Hepatocyte (in vitro differentiated cells): ENCODE measurements at regions not wholly inside any gene's neighbourhood (a gene's known extent, or its start where the extent isn't known, plus 50 kb on each side); places are given as distances from the start of the nearest gene placed in this dataset.
"Not testable (repeated sequence)": the region's sequence is repeated elsewhere in the genome, so short reads cannot be mapped to it uniquely, and the experiment has no call there.

Experiments used
- DNase-seq: peaks from one replicate; pipeline ENCODE4 v3.0.0-alpha.2; 2016; ENCODE audit warnings: low spot score
- H2AFZ ChIP-seq: fragments of 200-600 bp; sonication (generic); 2 replicates; pipeline ENCODE4 v1.6.0; 2016; ENCODE audit warnings: antibody characterized with exemption, mild to moderate bottlenecking
- H3K27ac ChIP-seq: fragments of 200-600 bp; sonication (generic); 2 replicates; pipeline ENCODE4 v1.5.1; 2016; ENCODE audit warnings: mild to moderate bottlenecking
- H3K27me3 ChIP-seq: fragments of 200-600 bp; sonication (generic); 2 replicates; pipeline ENCODE4 v1.6.1; 2016
- H3K36me3 ChIP-seq: fragments of 200-600 bp; sonication (generic); replicated peaks from 2 replicates; pipeline ENCODE4 v1.5.1; 2016; ENCODE audit warnings: low read depth; ENCODE audit not compliant: insufficient read depth
- H3K4me1 ChIP-seq: fragments of 200-600 bp; sonication (generic); 2 replicates; pipeline ENCODE4 v1.5.1; 2016; ENCODE audit warnings: mild to moderate bottlenecking, moderate library complexity; ENCODE audit not compliant: insufficient read depth
- H3K4me2 ChIP-seq: fragments of 200-600 bp; sonication (generic); 2 replicates; pipeline ENCODE4 v1.6.0; 2016
- H3K4me3 ChIP-seq: fragments of 200-600 bp; sonication (generic); 2 replicates; pipeline ENCODE4 v1.5.1; 2016; ENCODE audit warnings: mild to moderate bottlenecking
- H3K79me2 ChIP-seq: fragments of 200-600 bp; sonication (generic); 2 replicates; pipeline ENCODE4 v1.6.0; 2017; ENCODE audit warnings: mild to moderate bottlenecking
- H3K9me2 ChIP-seq: fragments of 200-600 bp; sonication (generic); replicated peaks from 2 replicates; pipeline ENCODE4 v1.6.0; 2017; ENCODE audit warnings: mild to moderate bottlenecking; ENCODE audit not compliant: insufficient read depth
- H3K9me3 ChIP-seq: fragments of 200-600 bp; sonication (generic); 2 replicates; pipeline ENCODE4 v1.5.1; 2016; ENCODE audit warnings: low read depth, mild to moderate bottlenecking
- H4K20me1 ChIP-seq: fragments of 200-600 bp; sonication (generic); 2 replicates; pipeline ENCODE4 v1.6.0; 2016; ENCODE audit warnings: mild to moderate bottlenecking; ENCODE audit not compliant: insufficient read depth, poor library complexity, severe bottlenecking
- EZH2 ChIP-seq: fragments of 200-600 bp; sonication (generic); IDR thresholded peaks from 2 replicates; pipeline ENCODE4 v1.6.1; 2016; ENCODE audit warnings: antibody characterized with exemption, mild to moderate bottlenecking, borderline replicate concordance
- EZH2phosphoT487 ChIP-seq: fragments of 200-600 bp; sonication (generic); IDR thresholded peaks from one replicate; pipeline ENCODE4 v1.6.1; 2018; ENCODE audit warnings: antibody characterized with exemption, mild to moderate bottlenecking, low read depth, moderate library complexity; ENCODE audit not compliant: unreplicated experiment, severe bottlenecking
- WGBS: methylation state at CpG from one replicate; pipeline ENCODE4 v1.1.6; 2016; ENCODE audit warnings: low lambda C conversion rate; ENCODE audit errors: missing lambda C conversion rate; 5-methylcytosine and 5-hydroxymethylcytosine counted together
- TF ChIP-seq, protein P1 (sequence below): fragments of 200-600 bp; sonication (generic); IDR thresholded peaks from 2 replicates; pipeline ENCODE4 v1.5.1; 2016; ENCODE audit warnings: antibody characterized with exemption, mild to moderate bottlenecking; ENCODE audit not compliant: poor library complexity

DNA sequence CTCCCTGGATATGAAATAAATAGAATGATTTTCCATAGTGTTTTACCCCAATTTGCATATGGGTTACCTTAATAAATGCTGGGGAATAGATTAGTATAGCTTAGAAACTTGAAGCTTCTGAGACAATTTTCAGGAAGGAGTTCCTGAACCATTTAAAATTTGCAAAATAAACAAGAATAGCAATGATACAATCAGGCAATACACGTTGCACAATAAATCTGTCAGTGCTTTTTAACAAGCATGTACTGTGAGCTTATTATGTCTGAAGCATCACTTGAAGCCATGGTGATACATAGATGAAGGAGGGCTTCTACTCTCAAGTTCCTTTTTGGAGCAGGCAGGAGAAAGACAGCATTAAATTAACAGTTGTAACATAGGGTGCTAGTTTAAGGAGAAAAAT lies 84.2 kb upstream of the WDFY3 start:
- H4K20me1 ChIP-seq: no peaks in the 10 kb centered on the region
- H3K27me3 ChIP-seq: no peaks in the 10 kb centered on the region
- H3K4me1 ChIP-seq: no peaks in the 10 kb centered on the region
- H3K4me3 ChIP-seq: no peak overlapping the region
- no peak for DNase-seq
- no peak for TF ChIP-seq EZH2
- TF ChIP-seq, protein P1, sequence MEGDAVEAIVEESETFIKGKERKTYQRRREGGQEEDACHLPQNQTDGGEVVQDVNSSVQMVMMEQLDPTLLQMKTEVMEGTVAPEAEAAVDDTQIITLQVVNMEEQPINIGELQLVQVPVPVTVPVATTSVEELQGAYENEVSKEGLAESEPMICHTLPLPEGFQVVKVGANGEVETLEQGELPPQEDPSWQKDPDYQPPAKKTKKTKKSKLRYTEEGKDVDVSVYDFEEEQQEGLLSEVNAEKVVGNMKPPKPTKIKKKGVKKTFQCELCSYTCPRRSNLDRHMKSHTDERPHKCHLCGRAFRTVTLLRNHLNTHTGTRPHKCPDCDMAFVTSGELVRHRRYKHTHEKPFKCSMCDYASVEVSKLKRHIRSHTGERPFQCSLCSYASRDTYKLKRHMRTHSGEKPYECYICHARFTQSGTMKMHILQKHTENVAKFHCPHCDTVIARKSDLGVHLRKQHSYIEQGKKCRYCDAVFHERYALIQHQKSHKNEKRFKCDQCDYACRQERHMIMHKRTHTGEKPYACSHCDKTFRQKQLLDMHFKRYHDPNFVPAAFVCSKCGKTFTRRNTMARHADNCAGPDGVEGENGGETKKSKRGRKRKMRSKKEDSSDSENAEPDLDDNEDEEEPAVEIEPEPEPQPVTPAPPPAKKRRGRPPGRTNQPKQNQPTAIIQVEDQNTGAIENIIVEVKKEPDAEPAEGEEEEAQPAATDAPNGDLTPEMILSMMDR: no peak
- no peak for TF ChIP-seq EZH2phosphoT487
- no peak overlapping the region for H3K4me2 ChIP-seq
- no peaks in the 10 kb centered on the region for H3K79me2 ChIP-seq
- 25% methylated on average over 1 of the region's 1 CpG for WGBS
- H3K9me3 ChIP-seq: no peaks in the 10 kb centered on the region
- H3K36me3 ChIP-seq: no peaks in the 10 kb centered on the region
- no peaks in the 10 kb centered on the region for H3K9me2 ChIP-seq
- no peak overlapping the region for H3K27ac ChIP-seq
- H2AFZ ChIP-seq: no peak overlapping the region

DNA sequence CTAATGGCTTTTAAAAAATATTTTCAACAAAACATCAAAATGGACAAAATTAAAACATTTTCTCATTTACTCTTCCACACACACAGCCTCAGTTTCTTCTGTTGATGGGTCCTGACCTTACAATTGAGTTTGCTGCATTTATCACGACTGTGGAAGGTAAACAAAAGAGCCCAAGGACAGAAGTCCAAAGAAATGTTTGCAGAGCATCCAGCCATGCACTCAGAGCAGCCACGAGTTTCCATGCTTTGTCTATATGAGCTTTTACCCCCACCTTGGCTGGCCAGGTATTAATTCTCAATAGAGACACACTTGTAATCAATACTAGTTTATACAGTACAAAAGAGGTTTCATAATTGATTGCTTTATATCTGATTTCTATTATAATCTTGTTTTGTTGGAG lies 85.0 kb upstream of the WDFY3 start:
- no peak overlapping the region for H3K4me2 ChIP-seq
- TF ChIP-seq EZH2phosphoT487 (no peak), EZH2 (no peak)
- TF ChIP-seq, protein P1: no peak
- no peak overlapping the region for H3K27ac ChIP-seq
- H3K27me3 ChIP-seq: no peaks in the 10 kb centered on the region
- no peaks in the 10 kb centered on the region for H3K79me2 ChIP-seq
- no peak for DNase-seq
- no peaks in the 10 kb centered on the region for H3K4me1 ChIP-seq
- no peak overlapping the region for H2AFZ ChIP-seq
- H3K36me3 ChIP-seq: no peaks in the 10 kb centered on the region
- no peaks in the 10 kb centered on the region for H3K9me3 ChIP-seq
- 39% methylated on average over 2 of the region's 2 CpGs for WGBS
- no peaks in the 10 kb centered on the region for H4K20me1 ChIP-seq
- no peak overlapping the region for H3K4me3 ChIP-seq
- H3K9me2 ChIP-seq: no peaks in the 10 kb centered on the region

DNA sequence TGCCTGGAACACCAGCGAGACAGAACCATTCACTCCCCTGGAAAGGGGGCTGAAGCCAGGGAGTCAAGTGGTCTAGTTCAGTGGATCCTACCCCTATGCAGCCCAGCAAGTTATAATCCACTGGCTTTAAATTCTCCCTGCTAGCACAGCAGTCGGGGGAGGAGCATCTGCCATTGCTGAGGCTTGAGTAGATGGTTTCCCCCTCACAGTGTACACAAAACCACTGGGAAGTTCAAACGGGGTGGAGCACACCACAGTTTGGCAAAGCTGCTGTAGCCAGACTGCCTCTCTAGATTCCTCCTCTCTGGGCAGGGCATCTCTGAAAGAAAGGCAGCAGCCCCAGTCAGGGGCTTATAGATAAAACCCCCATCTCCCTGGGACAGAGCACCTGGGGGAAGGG lies 88.4 kb upstream of the WDFY3 start:
- H3K9me2 ChIP-seq, H4K20me1 ChIP-seq, H3K27ac ChIP-seq, H3K79me2 ChIP-seq, H3K4me1 ChIP-seq, DNase-seq, H3K4me3 ChIP-seq, H3K4me2 ChIP-seq, H3K9me3 ChIP-seq, H3K36me3 ChIP-seq, H2AFZ ChIP-seq, H3K27me3 ChIP-seq: not testable (repeated sequence)
- WGBS: 71% methylated on average over 3 of the region's 3 CpGs

DNA sequence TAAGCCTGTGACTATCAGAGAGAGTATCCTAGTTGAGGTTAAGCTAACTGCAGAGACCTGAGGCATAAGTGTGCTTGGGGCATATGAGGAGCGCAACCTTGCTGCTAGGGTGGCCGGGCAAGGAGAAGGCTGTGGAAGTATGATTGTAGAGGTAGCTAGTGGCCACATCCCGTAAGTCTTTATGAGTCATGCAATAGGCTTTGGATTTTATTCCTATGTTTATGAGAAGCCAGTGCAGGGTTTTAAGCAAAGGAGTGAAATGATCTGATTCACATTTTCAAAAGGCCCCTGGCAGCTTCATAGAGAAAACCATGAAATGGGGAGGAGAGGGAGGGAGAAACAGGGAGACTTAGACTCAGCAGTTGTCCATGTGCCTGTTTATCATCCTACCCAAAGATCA lies 92.1 kb upstream of the WDFY3 start:
- 75% methylated on average over 3 of the region's 3 CpGs for WGBS
- Histone ChIP-seq H3K9me3 (no peaks in the 10 kb centered on the region), H3K36me3 (no peaks in the 10 kb centered on the region)

More for the DNA sequence above, 92.1 kb upstream of the WDFY3 start:
- DNase-seq: no peak
- Histone ChIP-seq H3K4me3 (no peak overlapping the region), H3K27ac (no peak overlapping the region), H4K20me1 (no peaks in the 10 kb centered on the region), H3K9me2 (no peaks in the 10 kb centered on the region), H3K4me2 (no peak overlapping the region), H2AFZ (no peak overlapping the region), H3K79me2 (no peaks in the 10 kb centered on the region), H3K27me3 (no peaks in the 10 kb centered on the region), H3K4me1 (no peaks in the 10 kb centered on the region)
- TF ChIP-seq EZH2 (no peak), EZH2phosphoT487 (no peak)
- TF ChIP-seq, protein P1: no peak
